PFSK-1 (cell line): ENCODE measurements at regions not wholly inside any gene's neighbourhood (a gene's known extent, or its start where the extent isn't known, plus 50 kb on each side); places are given as distances from the start of the nearest gene placed in this dataset.

Experiments used
- FOXP2 ChIP-seq: optimal IDR thresholded peaks from 2 replicates; pipeline ENCODE3; 2011; ENCODE audit warnings: borderline replicate concordance, control low read depth, inconsistent platforms; ENCODE audit not compliant: insufficient read depth; ENCODE audit errors: extremely low read length, extremely low read depth
- POLR2AphosphoS5 ChIP-seq: IDR thresholded peaks from 2 replicates; pipeline ENCODE4 v1.6.1; 2012; ENCODE audit warnings: low read depth, mild to moderate bottlenecking, control low read depth, low read length, moderate library complexity
- REST ChIP-seq, 2 experiments: IDR thresholded peaks; 2 replicates each; pipeline versions ENCODE4 v1.6.1 to v1.8.0; 2011 to 2012; ENCODE audit warnings: low read depth in 2 of 2, low read length in 2 of 2, control low read depth in 1 of 2, inconsistent platforms in 1 of 2, mild to moderate bottlenecking in 1 of 2, moderate library complexity in 1 of 2; ENCODE audit not compliant: insufficient read depth in 1 of 2
- SIN3A ChIP-seq: IDR thresholded peaks from 2 replicates; pipeline ENCODE4 v1.6.1; 2012; ENCODE audit warnings: mild to moderate bottlenecking, low read length, moderate library complexity, borderline replicate concordance; ENCODE audit not compliant: insufficient read depth
- TAF1 ChIP-seq: IDR thresholded peaks from 2 replicates; pipeline ENCODE4 v1.6.1; 2012; ENCODE audit warnings: low read length, control low read depth, borderline replicate concordance; ENCODE audit not compliant: insufficient read depth

DNA sequence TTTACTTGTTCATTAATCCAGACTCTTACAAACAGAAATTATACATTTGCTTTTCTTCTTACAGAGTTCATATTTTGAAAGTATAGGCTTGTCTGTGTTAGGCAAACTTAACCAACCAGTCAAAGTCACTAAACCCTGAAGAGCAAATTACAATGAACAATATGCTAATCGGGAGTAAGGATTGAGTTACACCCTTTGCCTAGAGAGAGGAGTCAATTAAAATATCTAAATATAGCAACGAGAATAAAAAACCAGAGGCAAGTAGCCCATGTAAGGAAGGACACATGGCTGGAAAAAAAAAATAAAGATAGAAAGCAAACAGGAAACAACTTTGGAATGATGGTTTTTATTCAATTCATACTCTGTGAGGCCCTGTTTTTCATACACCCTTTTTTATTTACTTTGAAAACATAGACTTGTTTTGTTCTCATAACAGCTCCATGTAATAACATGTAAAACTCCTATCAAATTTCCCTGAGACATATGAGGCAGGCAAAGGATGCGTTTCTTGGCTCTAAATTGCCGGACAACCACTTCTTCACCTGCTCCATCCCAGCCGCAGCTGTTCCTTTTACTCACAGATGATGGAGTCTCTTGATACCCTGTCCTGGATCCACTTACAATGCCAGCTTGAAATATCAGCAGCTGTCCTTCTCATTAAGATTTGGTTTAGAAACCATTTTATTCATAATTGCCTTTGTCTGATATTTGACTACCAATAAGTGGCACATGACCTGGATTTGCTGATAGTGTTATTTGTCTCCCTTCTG, 767.7 kb upstream of the GCFC2 start:
- TF ChIP-seq REST (IDR thresholded peaks at IDR 0.05; ENCODE audit: insufficient read depth in 1 of 2, low read depth in 2 of 2, low read length in 2 of 2), result no peak
- no peak for TF ChIP-seq POLR2AphosphoS5
- TF ChIP-seq SIN3A, result no peak
- TF ChIP-seq TAF1, result no peak
- TF ChIP-seq FOXP2, result no peak
